K562 (cell line): ENCODE measurements at regions not wholly inside any gene's neighbourhood (a gene's known extent, or its start where the extent isn't known, plus 50 kb on each side); places are given as distances from the start of the nearest gene placed in this dataset.

Experiments
- FOXA3 ChIP-seq, 2 experiments: fragments of 450-650 bp in 1 of 2; sonication (generic) in 1 of 2; formaldehyde crosslinking; IDR thresholded peaks in 1 of 2; conservative IDR thresholded peaks in 1 of 2; 2 replicates each; pipeline versions ENCODE4 v1.4.0 to v1.8.0; 2020 to 2022; ENCODE audit warnings: mild to moderate bottlenecking in 2 of 2, missing genetic modification reagents in 1 of 2
- MXI1 ChIP-seq: IDR thresholded peaks from 2 replicates; pipeline ENCODE4 v1.6.1; 2011; ENCODE audit warnings: low read depth, mild to moderate bottlenecking, improper control_type of control experiment, low read length
- NR1H2 ChIP-seq: sonication (generic); formaldehyde crosslinking; IDR thresholded peaks from 2 replicates; pipeline ENCODE4 v1.4.0; 2020; ENCODE audit warnings: mild to moderate bottlenecking, missing genetic modification reagents
- SMARCB1 ChIP-seq: IDR thresholded peaks from 2 replicates; pipeline ENCODE4 v1.6.1; 2011; ENCODE audit warnings: improper control_type of control experiment, low read depth; ENCODE audit not compliant: insufficient read length
- TOE1 ChIP-seq, 2 experiments: fragments of 450-650 bp in 1 of 2; sonication (generic) in 1 of 2; formaldehyde crosslinking in 1 of 2; IDR thresholded peaks; 2 replicates each; pipeline versions ENCODE4 v1.7.1 to v1.8.0; 2016 to 2022; ENCODE audit warnings: borderline replicate concordance in 2 of 2, mild to moderate bottlenecking in 2 of 2, antibody characterized with exemption in 1 of 2, inconsistent platforms in 1 of 2, low read depth in 1 of 2, missing genetic modification reagents in 1 of 2, moderate library complexity in 1 of 2
- TF ChIP-seq, protein P1 (sequence below), 3 experiments: IDR thresholded peaks in 2 of 3; conservative IDR thresholded peaks in 1 of 3; 2 replicates each; pipeline ENCODE4 v1.5.1; 2011 to 2012; ENCODE audit warnings: low read length in 3 of 3, mild to moderate bottlenecking in 3 of 3, control low read depth in 2 of 3, improper control_type of control experiment in 1 of 3, inconsistent platforms in 1 of 3, low read depth in 1 of 3, mixed read lengths in 1 of 3, moderate library complexity in 1 of 3; ENCODE audit not compliant: insufficient read depth in 2 of 3
- TF ChIP-seq, protein P2 (sequence below): fragments of 450-650 bp; formaldehyde crosslinking; IDR thresholded peaks from 2 replicates; pipeline ENCODE4 v1.4.0; 2022; ENCODE audit warnings: missing genetic modification characterization
- TF ChIP-seq, protein P3 (sequence below): sonication (generic); formaldehyde crosslinking; IDR thresholded peaks from 2 replicates; pipeline ENCODE4 v1.5.0; 2020; ENCODE audit warnings: missing genetic modification reagents

DNA sequence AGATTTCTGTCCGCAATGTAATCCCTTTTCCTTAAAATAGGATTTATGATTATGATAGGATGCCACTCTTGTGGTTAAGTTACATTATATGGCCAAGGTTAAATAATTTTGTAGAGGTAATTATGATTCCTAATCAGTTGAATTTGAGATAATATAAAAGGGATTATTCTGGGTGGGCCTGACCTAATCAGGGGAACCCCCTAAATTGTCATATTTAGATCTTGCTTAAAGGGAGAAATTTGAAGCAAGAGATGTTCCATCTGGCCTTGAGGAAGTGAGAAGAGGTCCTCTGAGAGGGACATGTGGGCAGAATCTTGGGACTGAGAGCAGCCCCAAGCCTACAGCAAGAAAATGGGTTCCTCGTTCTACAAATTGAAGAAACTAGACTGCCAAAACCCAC lies 1550.1 kb upstream of the TENM4 start:
- TF ChIP-seq TOE1 (IDR thresholded peaks at IDR 0.05; ENCODE audit: borderline replicate concordance), result no peak
- no peak for TF ChIP-seq TOE1 (CRISPR knock-in tag; IDR thresholded peaks at IDR 0.05; ENCODE audit: borderline replicate concordance, low read depth)
- TF ChIP-seq, protein P1, sequence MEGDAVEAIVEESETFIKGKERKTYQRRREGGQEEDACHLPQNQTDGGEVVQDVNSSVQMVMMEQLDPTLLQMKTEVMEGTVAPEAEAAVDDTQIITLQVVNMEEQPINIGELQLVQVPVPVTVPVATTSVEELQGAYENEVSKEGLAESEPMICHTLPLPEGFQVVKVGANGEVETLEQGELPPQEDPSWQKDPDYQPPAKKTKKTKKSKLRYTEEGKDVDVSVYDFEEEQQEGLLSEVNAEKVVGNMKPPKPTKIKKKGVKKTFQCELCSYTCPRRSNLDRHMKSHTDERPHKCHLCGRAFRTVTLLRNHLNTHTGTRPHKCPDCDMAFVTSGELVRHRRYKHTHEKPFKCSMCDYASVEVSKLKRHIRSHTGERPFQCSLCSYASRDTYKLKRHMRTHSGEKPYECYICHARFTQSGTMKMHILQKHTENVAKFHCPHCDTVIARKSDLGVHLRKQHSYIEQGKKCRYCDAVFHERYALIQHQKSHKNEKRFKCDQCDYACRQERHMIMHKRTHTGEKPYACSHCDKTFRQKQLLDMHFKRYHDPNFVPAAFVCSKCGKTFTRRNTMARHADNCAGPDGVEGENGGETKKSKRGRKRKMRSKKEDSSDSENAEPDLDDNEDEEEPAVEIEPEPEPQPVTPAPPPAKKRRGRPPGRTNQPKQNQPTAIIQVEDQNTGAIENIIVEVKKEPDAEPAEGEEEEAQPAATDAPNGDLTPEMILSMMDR (IDR thresholded peaks at IDR 0.05 in 2 of 3, conservative IDR thresholded peaks at IDR 0.05 in 1 of 3; ENCODE audit: insufficient read depth in 2 of 3, low read depth in 1 of 3, low read length in 3 of 3), result no peak
- TF ChIP-seq MXI1, result no peak
- TF ChIP-seq, protein P2, sequence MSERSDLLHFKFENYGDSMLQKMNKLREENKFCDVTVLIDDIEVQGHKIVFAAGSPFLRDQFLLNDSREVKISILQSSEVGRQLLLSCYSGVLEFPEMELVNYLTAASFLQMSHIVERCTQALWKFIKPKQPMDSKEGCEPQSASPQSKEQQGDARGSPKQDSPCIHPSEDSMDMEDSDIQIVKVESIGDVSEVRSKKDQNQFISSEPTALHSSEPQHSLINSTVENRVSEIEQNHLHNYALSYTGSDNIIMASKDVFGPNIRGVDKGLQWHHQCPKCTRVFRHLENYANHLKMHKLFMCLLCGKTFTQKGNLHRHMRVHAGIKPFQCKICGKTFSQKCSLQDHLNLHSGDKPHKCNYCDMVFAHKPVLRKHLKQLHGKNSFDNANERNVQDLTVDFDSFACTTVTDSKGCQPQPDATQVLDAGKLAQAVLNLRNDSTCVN, result no peak
- TF ChIP-seq, protein P3, sequence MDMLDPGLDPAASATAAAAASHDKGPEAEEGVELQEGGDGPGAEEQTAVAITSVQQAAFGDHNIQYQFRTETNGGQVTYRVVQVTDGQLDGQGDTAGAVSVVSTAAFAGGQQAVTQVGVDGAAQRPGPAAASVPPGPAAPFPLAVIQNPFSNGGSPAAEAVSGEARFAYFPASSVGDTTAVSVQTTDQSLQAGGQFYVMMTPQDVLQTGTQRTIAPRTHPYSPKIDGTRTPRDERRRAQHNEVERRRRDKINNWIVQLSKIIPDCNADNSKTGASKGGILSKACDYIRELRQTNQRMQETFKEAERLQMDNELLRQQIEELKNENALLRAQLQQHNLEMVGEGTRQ (CRISPR knock-in tag), result no peak
- no peak for TF ChIP-seq FOXA3 (CRISPR knock-in tag; conservative IDR thresholded peaks at IDR 0.05 in 1 of 2, IDR thresholded peaks at IDR 0.05 in 1 of 2)
- no peak for TF ChIP-seq NR1H2 (CRISPR knock-in tag)
- no peak for TF ChIP-seq SMARCB1
